ENCODE measurements at regions not wholly inside any gene's neighbourhood (a gene's known extent, or its start where the extent isn't known, plus 50 kb on each side); places are given as distances from the start of the nearest gene placed in this dataset.

- DNase-seq, result no peak
These were observed 75.5 kb upstream of the UNC5A start for GRCh38 chr5:176734756-176735342.

- no peak for DNase-seq
These were observed 74.7 kb upstream of the UNC5A start for GRCh38 chr5:176735383-176736265.

- DNase-seq, result peak; percentile 54
These were observed 73.9 kb upstream of the UNC5A start for GRCh38 chr5:176736301-176736930.

GRCh38 chr5:176736931-176737745, 73.2 kb upstream of the UNC5A start:
- peak; percentile 65 for DNase-seq

- DNase-seq, result no peak
These were observed 72.4 kb upstream of the UNC5A start for GRCh38 chr5:176737746-176738636.

GRCh38 chr5:176738637-176739250, 71.6 kb upstream of the UNC5A start:
- no peak for DNase-seq

GRCh38 chr5:176739461-176740051, 70.8 kb upstream of the UNC5A start:
- peak; percentile 70 for DNase-seq

GRCh38 chr5:176740131-176740701, 70.1 kb upstream of the UNC5A start:
- DNase-seq, result no peak

- DNase-seq, result no peak
These were observed 69.5 kb upstream of the UNC5A start for GRCh38 chr5:176740702-176741496.

GRCh38 chr5:176741561-176742211, 68.7 kb upstream of the UNC5A start:
- DNase-seq, result no peak

- peak; percentile 53 for DNase-seq
These were observed 67.9 kb upstream of the UNC5A start for GRCh38 chr5:176742246-176743105.

- peak; percentile 78 for DNase-seq
These were observed 67.1 kb upstream of the UNC5A start for GRCh38 chr5:176743136-176743861.

GRCh38 chr5:176743868-176744583, 66.3 kb upstream of the UNC5A start:
- peak; percentile 53 for DNase-seq

GRCh38 chr5:176744584-176744965, 65.8 kb upstream of the UNC5A start:
- peak; percentile 44 for DNase-seq

- no peak for DNase-seq
These were observed 62.7 kb upstream of the UNC5A start for GRCh38 chr5:176747670-176748072.

- no peak for DNase-seq
These were observed 62.0 kb upstream of the UNC5A start for GRCh38 chr5:176748073-176748966.
